ENCODE measurements at regions not wholly inside any gene's neighbourhood (a gene's known extent, or its start where the extent isn't known, plus 50 kb on each side); places are given as distances from the start of the nearest gene placed in this dataset.

DNA sequence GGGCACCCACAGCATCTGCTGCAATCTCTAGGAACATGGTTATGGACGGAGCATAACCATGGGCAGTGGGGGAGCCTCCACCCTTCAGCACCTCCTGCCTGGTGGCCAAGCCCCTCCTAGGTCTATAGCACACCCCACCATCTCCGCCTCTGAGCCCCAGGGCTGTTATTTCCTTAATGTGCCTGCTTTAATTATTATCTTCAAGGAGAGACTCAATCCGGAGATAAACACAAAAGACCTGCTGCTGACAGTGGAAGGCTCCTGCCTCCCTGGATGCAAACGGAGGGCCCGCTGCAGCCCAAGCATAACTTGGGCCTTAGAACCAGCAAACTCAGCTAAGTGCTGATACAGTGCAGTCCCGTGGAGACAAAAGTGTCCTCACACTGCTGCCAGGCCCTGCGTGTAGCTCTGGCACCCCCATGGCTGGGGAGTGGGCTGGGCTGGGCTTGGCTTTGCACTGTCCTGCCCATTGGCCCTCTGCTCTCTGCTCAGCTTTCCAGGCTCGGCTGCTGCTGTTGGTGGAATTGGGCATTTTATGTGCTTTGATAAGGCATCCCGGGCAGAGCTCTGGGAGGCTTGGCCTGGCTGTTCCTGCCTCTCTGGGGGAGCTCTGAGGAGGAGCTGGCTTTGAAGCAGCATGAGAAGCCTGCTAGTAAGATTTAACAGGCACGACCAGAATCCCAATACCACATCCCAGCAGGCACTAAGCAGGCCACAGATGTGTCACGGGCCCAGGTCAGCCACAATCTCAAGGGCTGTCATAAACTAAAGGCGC lies 620.2 kb downstream of the PTPRU start:
- TF ChIP-seq POLR2AphosphoS5 (IDR thresholded peaks at IDR 0.05) (no peak), RAD21 (conservative IDR thresholded peaks at IDR 0.05) (no peak), CTCF (IDR thresholded peaks at IDR 0.05; ENCODE audit: poor library complexity, severe bottlenecking) (no peak), TAF1 (IDR thresholded peaks at IDR 0.05; ENCODE audit: low read depth) (no peak), EZH2 (IDR thresholded peaks at IDR 0.05; ENCODE audit: borderline replicate concordance, insufficient read depth, low read length, poor library complexity, severe bottlenecking) (no peak)
- TF ChIP-seq, protein P1, sequence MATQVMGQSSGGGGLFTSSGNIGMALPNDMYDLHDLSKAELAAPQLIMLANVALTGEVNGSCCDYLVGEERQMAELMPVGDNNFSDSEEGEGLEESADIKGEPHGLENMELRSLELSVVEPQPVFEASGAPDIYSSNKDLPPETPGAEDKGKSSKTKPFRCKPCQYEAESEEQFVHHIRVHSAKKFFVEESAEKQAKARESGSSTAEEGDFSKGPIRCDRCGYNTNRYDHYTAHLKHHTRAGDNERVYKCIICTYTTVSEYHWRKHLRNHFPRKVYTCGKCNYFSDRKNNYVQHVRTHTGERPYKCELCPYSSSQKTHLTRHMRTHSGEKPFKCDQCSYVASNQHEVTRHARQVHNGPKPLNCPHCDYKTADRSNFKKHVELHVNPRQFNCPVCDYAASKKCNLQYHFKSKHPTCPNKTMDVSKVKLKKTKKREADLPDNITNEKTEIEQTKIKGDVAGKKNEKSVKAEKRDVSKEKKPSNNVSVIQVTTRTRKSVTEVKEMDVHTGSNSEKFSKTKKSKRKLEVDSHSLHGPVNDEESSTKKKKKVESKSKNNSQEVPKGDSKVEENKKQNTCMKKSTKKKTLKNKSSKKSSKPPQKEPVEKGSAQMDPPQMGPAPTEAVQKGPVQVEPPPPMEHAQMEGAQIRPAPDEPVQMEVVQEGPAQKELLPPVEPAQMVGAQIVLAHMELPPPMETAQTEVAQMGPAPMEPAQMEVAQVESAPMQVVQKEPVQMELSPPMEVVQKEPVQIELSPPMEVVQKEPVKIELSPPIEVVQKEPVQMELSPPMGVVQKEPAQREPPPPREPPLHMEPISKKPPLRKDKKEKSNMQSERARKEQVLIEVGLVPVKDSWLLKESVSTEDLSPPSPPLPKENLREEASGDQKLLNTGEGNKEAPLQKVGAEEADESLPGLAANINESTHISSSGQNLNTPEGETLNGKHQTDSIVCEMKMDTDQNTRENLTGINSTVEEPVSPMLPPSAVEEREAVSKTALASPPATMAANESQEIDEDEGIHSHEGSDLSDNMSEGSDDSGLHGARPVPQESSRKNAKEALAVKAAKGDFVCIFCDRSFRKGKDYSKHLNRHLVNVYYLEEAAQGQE (IDR thresholded peaks at IDR 0.05; ENCODE audit: borderline replicate concordance), result no peak

Data from neural cell (in vitro differentiated cells).